ENCODE measurements at regions not wholly inside any gene's neighbourhood (a gene's known extent, or its start where the extent isn't known, plus 50 kb on each side); places are given as distances from the start of the nearest gene placed in this dataset.

DNA sequence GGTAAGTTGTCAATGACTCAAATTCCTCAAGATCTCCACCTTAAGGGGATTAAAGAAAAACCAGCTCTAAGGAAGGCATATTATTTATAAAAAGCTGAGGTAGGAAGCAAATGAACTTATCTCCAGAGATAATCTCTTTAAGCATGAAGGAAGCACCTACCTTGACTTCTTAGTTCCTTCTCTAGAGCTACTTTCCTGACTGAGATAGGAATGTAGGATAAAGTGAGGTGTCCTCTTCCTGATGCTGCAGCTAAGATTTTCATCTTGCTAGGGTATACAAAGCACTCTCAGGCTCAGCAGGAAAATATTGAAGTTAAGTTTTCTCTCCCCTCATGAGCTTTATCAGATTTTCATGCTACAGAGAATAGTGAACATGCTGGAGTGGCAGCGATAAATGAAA lies 163.0 kb upstream of the E2F7 start:
- in situ Hi-C loops (cut with MboI; ENCODE audit: low sequenced_read_pairs), result no loop called here
- Histone ChIP-seq H3K9me3 (ENCODE audit: control insufficient read depth, insufficient read depth, low read length) (no peaks in the 10 kb centered on the region), H3K36me3 (ENCODE audit: control insufficient read depth, insufficient read depth, low read length) (no peaks in the 10 kb centered on the region), H3K4me2 (ENCODE audit: low read depth, low read length) (no peak overlapping the region), H4K5ac (ENCODE audit: low read depth, low read length) (no peak overlapping the region), H4K91ac (ENCODE audit: insufficient read depth, low read depth, low read length) (no peak overlapping the region), H4K8ac (ENCODE audit: low read depth in 2 of 2, low read length in 2 of 2) (no peak overlapping the region), H3K27me3 (ENCODE audit: control insufficient read depth, insufficient read depth, low read length) (no peaks in the 10 kb centered on the region; the same call in 1 of the 2 replicates), H3K4me3 (ENCODE audit: insufficient read depth, low read depth, low read length) (no peak overlapping the region), H3K56ac (ENCODE audit: extremely low read depth, insufficient read depth, low read length) (no peak overlapping the region), H4K20me1 (ENCODE audit: insufficient read depth, low read length) (no peaks in the 10 kb centered on the region), H3K4ac (ENCODE audit: low read depth, low read length) (no peak overlapping the region), H3K27ac (ENCODE audit: insufficient read depth, low read length) (no peak overlapping the region), H3K23ac (ENCODE audit: low read depth, low read length) (no peak overlapping the region), H2BK120ac (ENCODE audit: low read depth, low read length) (no peak overlapping the region), H3K9me1 (ENCODE audit: insufficient read depth, low read length) (no peaks in the 10 kb centered on the region), H3K14ac (replicated peaks; ENCODE audit: low read depth, low read length) (no peak overlapping the region), H2BK15ac (ENCODE audit: low read depth, low read length) (no peak overlapping the region), H2AK9ac (replicated peaks; ENCODE audit: low read depth, low read length, poor library complexity) (no peak overlapping the region), H2BK20ac (ENCODE audit: low read depth, low read length) (no peak overlapping the region), H3K9ac (ENCODE audit: low read depth, low read length) (no peak overlapping the region), H2AK5ac (ENCODE audit: low read depth, low read length) (no peak overlapping the region), H3K18ac (ENCODE audit: low read depth, low read length) (no peak overlapping the region), H3K79me1 (ENCODE audit: low read depth in 1 of 2, low read length in 2 of 2) (no peaks in the 10 kb centered on the region), H3K4me1 (ENCODE audit: control insufficient read depth, insufficient read depth, low read length) (no peaks in the 10 kb centered on the region), H2AFZ (replicated peaks; ENCODE audit: low read length, poor library complexity) (no peak overlapping the region), H2BK5ac (ENCODE audit: low read depth, low read length, poor library complexity, severe bottlenecking) (no peak overlapping the region)
- DNase-seq (no peak), ATAC-seq (ENCODE audit: low read depth) (no peak)
- ChIA-PET CTCF (interaction anchor here (1.1 kb wide), 1 partner anchor 16 kb away, joined by 3 read pairs; no protein-coding TSS in a partner anchor), POLR2A (ENCODE audit: unreplicated experiment) (no interaction called here)
- TF ChIP-seq SMC3 (IDR thresholded peaks at IDR 0.05; ENCODE audit: low read depth, low read length) (no peak), MAZ (IDR thresholded peaks at IDR 0.05; ENCODE audit: borderline replicate concordance, low read depth, low read length) (no peak), CHD1 (IDR thresholded peaks at IDR 0.05; ENCODE audit: low read depth, low read length) (no peak), RCOR1 (IDR thresholded peaks at IDR 0.05; ENCODE audit: insufficient replicate concordance, low read length) (no peak), BHLHE40 (IDR thresholded peaks at IDR 0.05; ENCODE audit: low read depth, low read length) (no peak), FOS (IDR thresholded peaks at IDR 0.05; ENCODE audit: low read depth, low read length) (no peak), POLR2A (IDR thresholded peaks at IDR 0.05; ENCODE audit: low read depth, low read length) (no peak), MXI1 (IDR thresholded peaks at IDR 0.05; ENCODE audit: borderline replicate concordance, low read depth, low read length) (no peak), ELK1 (IDR thresholded peaks at IDR 0.05; ENCODE audit: borderline replicate concordance, low read depth, low read length) (no peak), RFX5 (IDR thresholded peaks at IDR 0.05; ENCODE audit: low read depth, low read length) (no peak), CEBPB (IDR thresholded peaks at IDR 0.05; ENCODE audit: low read depth, low read length) (no peak), MAFK (IDR thresholded peaks at IDR 0.05; ENCODE audit: low read depth, low read length) (no peak), RAD21 (IDR thresholded peaks at IDR 0.05; ENCODE audit: low read length) (no peak), NFE2L2 (IDR thresholded peaks at IDR 0.05; ENCODE audit: low read depth, low read length) (no peak)
- TF ChIP-seq, protein P1, sequence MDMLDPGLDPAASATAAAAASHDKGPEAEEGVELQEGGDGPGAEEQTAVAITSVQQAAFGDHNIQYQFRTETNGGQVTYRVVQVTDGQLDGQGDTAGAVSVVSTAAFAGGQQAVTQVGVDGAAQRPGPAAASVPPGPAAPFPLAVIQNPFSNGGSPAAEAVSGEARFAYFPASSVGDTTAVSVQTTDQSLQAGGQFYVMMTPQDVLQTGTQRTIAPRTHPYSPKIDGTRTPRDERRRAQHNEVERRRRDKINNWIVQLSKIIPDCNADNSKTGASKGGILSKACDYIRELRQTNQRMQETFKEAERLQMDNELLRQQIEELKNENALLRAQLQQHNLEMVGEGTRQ (IDR thresholded peaks at IDR 0.05; ENCODE audit: low read depth, low read length), result no peak
- dilution Hi-C loops (cut with HindIII; ENCODE audit: low sequenced_read_pairs, unreplicated experiment), result no loop called here
- BruUV-seq (replicated peaks), result no TSS peak
- intact Hi-C loops (cut with micrococcal nuclease), result no loop called here
- WGBS, 2 experiments (ENCODE audit: extremely low coverage in 2 of 2, insufficient read length in 1 of 2), result no CpG with 5 or more reads among the region's 1 CpG

Data from IMR-90 (cell line).